HEK293T (cell line): ENCODE measurements at regions not wholly inside any gene's neighbourhood (a gene's known extent, or its start where the extent isn't known, plus 50 kb on each side); places are given as distances from the start of the nearest gene placed in this dataset.

Source experiments
- ARNT ChIP-seq: fragments of 450-650 bp; IDR thresholded peaks from 2 replicates; pipeline ENCODE4 v1.6.1; 2017; ENCODE audit warnings: mild to moderate bottlenecking
- BHLHE40 ChIP-seq: fragments of 450-650 bp; IDR thresholded peaks from 2 replicates; pipeline ENCODE4 v1.6.1; 2016; ENCODE audit warnings: mild to moderate bottlenecking, moderate library complexity, borderline replicate concordance
- ELF4 ChIP-seq: fragments of 450-650 bp; IDR thresholded peaks from 2 replicates; pipeline ENCODE4 v1.6.1; 2017; ENCODE audit warnings: antibody characterized with exemption
- FOXA1 ChIP-seq: fragments of 450-650 bp; IDR thresholded peaks from 2 replicates; pipeline ENCODE4 v1.6.1; 2016; ENCODE audit warnings: mild to moderate bottlenecking
- FOXK2 ChIP-seq: fragments of 450-650 bp; IDR thresholded peaks from 2 replicates; pipeline ENCODE4 v1.6.1; 2016; ENCODE audit warnings: mild to moderate bottlenecking
- FOXM1 ChIP-seq: fragments of 450-650 bp; IDR thresholded peaks from 2 replicates; pipeline ENCODE4 v1.6.1; 2017; ENCODE audit warnings: mild to moderate bottlenecking, borderline replicate concordance
- L3MBTL2 ChIP-seq: fragments of 450-650 bp; conservative IDR thresholded peaks from 2 replicates; pipeline ENCODE4 v1.6.1; 2016; ENCODE audit warnings: mild to moderate bottlenecking
- NFRKB ChIP-seq: fragments of 450-650 bp; IDR thresholded peaks from 2 replicates; pipeline ENCODE4 v1.6.1; 2016; ENCODE audit warnings: mild to moderate bottlenecking, moderate library complexity
- SP1 ChIP-seq: fragments of 450-650 bp; IDR thresholded peaks from 2 replicates; pipeline ENCODE4 v1.6.1; 2017
- SUZ12 ChIP-seq: fragments of 450-650 bp; IDR thresholded peaks from 2 replicates; pipeline ENCODE4 v1.6.1; 2016; ENCODE audit warnings: mild to moderate bottlenecking
- TARDBP ChIP-seq: fragments of 450-650 bp; IDR thresholded peaks from 2 replicates; pipeline ENCODE4 v1.6.1; 2016
- ZNF384 ChIP-seq: fragments of 450-650 bp; IDR thresholded peaks from 2 replicates; pipeline ENCODE4 v1.6.1; 2016
- TF ChIP-seq, protein P1 (sequence below): fragments of 450-650 bp; IDR thresholded peaks from 2 replicates; pipeline ENCODE4 v1.6.1; 2016

DNA sequence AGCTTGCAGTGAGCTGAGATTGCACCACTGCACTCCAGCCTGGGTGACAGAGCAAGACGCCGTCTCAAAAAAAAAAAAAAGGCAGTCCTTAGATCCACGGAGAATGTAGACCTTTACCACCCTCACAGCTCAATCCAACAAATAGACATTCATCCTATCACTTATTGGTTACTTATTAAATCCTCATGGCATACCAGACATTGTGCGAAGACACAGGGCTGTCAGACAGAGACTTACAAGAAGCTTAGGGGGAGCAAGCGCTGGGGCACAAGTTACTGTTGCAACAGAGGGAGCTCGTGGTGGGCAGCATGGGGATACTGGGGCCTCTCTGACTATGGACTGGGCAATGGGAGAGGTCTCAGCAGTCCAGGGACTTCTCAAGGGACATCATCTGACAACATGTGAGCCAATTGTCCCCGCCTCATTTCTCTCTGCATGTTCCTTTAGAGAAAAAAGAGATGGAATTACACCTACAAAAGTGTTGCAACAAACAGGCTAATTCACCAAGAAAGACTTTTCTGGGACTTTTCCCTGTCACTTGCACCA, 82.8 kb upstream of the TNS3 start:
- TF ChIP-seq ARNT (no peak), ELF4 (no peak), SUZ12 (no peak), ZNF384 (no peak), TARDBP (no peak), FOXA1 (no peak), FOXK2 (no peak), BHLHE40 (no peak), FOXM1 (no peak), L3MBTL2 (no peak), SP1 (no peak), NFRKB (no peak)
- TF ChIP-seq, protein P1, sequence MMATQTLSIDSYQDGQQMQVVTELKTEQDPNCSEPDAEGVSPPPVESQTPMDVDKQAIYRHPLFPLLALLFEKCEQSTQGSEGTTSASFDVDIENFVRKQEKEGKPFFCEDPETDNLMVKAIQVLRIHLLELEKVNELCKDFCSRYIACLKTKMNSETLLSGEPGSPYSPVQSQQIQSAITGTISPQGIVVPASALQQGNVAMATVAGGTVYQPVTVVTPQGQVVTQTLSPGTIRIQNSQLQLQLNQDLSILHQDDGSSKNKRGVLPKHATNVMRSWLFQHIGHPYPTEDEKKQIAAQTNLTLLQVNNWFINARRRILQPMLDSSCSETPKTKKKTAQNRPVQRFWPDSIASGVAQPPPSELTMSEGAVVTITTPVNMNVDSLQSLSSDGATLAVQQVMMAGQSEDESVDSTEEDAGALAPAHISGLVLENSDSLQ: no peak
